K562 (cell line): ENCODE measurements at regions not wholly inside any gene's neighbourhood (a gene's known extent, or its start where the extent isn't known, plus 50 kb on each side); places are given as distances from the start of the nearest gene placed in this dataset.
"Not testable (repeated sequence)": the region's sequence is repeated elsewhere in the genome, so short reads cannot be mapped to it uniquely, and the experiment has no call there.

Source experiments
- BRF2 ChIP-seq: IDR thresholded peaks from 3 replicates; pipeline ENCODE4 v1.6.1; 2011; ENCODE audit warnings: borderline replicate concordance, mild to moderate bottlenecking; ENCODE audit not compliant: insufficient read length, insufficient read depth
- CTCF ChIP-seq, 3 experiments: IDR thresholded peaks in 2 of 3; conservative IDR thresholded peaks in 1 of 3; 2 replicates each; pipeline ENCODE4 v1.5.1; 2011 to 2012; ENCODE audit warnings: low read length in 3 of 3, mild to moderate bottlenecking in 3 of 3, control low read depth in 2 of 3, improper control_type of control experiment in 1 of 3, inconsistent platforms in 1 of 3, low read depth in 1 of 3, mixed read lengths in 1 of 3, moderate library complexity in 1 of 3; ENCODE audit not compliant: insufficient read depth in 2 of 3
- JUND ChIP-seq, 2 experiments: IDR thresholded peaks; 2 replicates in 1 of 2; 3 replicates in 1 of 2; pipeline ENCODE4 v1.6.1; 2011; ENCODE audit warnings: borderline replicate concordance in 2 of 2, low read depth in 2 of 2, low read length in 2 of 2, improper control_type of control experiment in 1 of 2, missing biosample characterization in 1 of 2, missing genetic modification characterization in 1 of 2, missing genetic modification reagents in 1 of 2
- SMC3 ChIP-seq: conservative IDR thresholded peaks from 2 replicates; pipeline ENCODE4 v1.6.1; 2011; ENCODE audit warnings: low read depth, low read length, improper control_type of control experiment; ENCODE audit not compliant: insufficient read depth
- XRCC4 ChIP-seq: IDR thresholded peaks from one replicate; pipeline ENCODE4 v1.6.1; 2011; ENCODE audit not compliant: insufficient read depth, insufficient read length; ENCODE audit errors: extremely low read depth
- ZEB2 ChIP-seq: fragments of 450-650 bp; IDR thresholded peaks from 2 replicates; pipeline ENCODE4 v1.6.1; 2016
- ZNF217 ChIP-seq: sonication (generic); formaldehyde crosslinking; IDR thresholded peaks from 2 replicates; pipeline ENCODE4 v1.8.0; 2022; ENCODE audit warnings: mild to moderate bottlenecking, missing genetic modification reagents

GRCh38 chrX:98850639-98851038 is 1559.4 kb downstream of the PCDH19 start:
- TF ChIP-seq ZEB2; BRF2; SMC3; JUND (IDR thresholded peaks at IDR 0.05; ENCODE audit: borderline replicate concordance, low read depth, low read length); JUND (tag; IDR thresholded peaks at IDR 0.05; ENCODE audit: borderline replicate concordance, low read depth, low read length); ZNF217; XRCC4: not testable (repeated sequence)
- TF ChIP-seq CTCF (IDR thresholded peaks at IDR 0.05 in 2 of 3, conservative IDR thresholded peaks at IDR 0.05 in 1 of 3; ENCODE audit: insufficient read depth in 2 of 3, low read depth in 1 of 3, low read length in 3 of 3) = peak in 2 of 3 experiments; percentile 1 to 18; a peak in 2 of 6 replicates
